Hepatocyte (in vitro differentiated cells): ENCODE measurements at regions not wholly inside any gene's neighbourhood (a gene's known extent, or its start where the extent isn't known, plus 50 kb on each side); places are given as distances from the start of the nearest gene placed in this dataset.

Experiments
- EZH2 ChIP-seq: fragments of 200-600 bp; sonication (generic); IDR thresholded peaks from 2 replicates; pipeline ENCODE4 v1.6.1; 2016; ENCODE audit warnings: antibody characterized with exemption, mild to moderate bottlenecking, borderline replicate concordance
- TF ChIP-seq, protein P1 (sequence below): fragments of 200-600 bp; sonication (generic); IDR thresholded peaks from 2 replicates; pipeline ENCODE4 v1.5.1; 2016; ENCODE audit warnings: antibody characterized with exemption, mild to moderate bottlenecking; ENCODE audit not compliant: poor library complexity

- TF ChIP-seq, protein P1, sequence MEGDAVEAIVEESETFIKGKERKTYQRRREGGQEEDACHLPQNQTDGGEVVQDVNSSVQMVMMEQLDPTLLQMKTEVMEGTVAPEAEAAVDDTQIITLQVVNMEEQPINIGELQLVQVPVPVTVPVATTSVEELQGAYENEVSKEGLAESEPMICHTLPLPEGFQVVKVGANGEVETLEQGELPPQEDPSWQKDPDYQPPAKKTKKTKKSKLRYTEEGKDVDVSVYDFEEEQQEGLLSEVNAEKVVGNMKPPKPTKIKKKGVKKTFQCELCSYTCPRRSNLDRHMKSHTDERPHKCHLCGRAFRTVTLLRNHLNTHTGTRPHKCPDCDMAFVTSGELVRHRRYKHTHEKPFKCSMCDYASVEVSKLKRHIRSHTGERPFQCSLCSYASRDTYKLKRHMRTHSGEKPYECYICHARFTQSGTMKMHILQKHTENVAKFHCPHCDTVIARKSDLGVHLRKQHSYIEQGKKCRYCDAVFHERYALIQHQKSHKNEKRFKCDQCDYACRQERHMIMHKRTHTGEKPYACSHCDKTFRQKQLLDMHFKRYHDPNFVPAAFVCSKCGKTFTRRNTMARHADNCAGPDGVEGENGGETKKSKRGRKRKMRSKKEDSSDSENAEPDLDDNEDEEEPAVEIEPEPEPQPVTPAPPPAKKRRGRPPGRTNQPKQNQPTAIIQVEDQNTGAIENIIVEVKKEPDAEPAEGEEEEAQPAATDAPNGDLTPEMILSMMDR, result no peak
- no peak for TF ChIP-seq EZH2
Measured at GRCh38 chr13:34307607-34308006, 489.7 kb downstream of the RFC3 start.
